ENCODE measurements at regions not wholly inside any gene's neighbourhood (a gene's known extent, or its start where the extent isn't known, plus 50 kb on each side); places are given as distances from the start of the nearest gene placed in this dataset.

GRCh38 chr2:16246281-16246850 lies 306.0 kb downstream of the MYCN start:
- no peaks in the 10 kb centered on the region for H3K27me3 ChIP-seq (ENCODE audit: insufficient read depth, poor library complexity, severe bottlenecking)
- DNase-seq (ENCODE audit: low spot score) (no peak), ATAC-seq (ENCODE audit: low read depth) (no peak)
- no peak overlapping the region for H3K4me3 ChIP-seq (ENCODE audit: severe bottlenecking)
- no peaks in the 10 kb centered on the region for H3K9me3 ChIP-seq (ENCODE audit: severe bottlenecking)
- no peaks in the 10 kb centered on the region for H3K36me3 ChIP-seq (ENCODE audit: low read depth)
- H3K27ac ChIP-seq (ENCODE audit: poor library complexity, severe bottlenecking) = no peak overlapping the region
- TF ChIP-seq CTCF (IDR thresholded peaks at IDR 0.05; ENCODE audit: poor library complexity, severe bottlenecking) = no peak
- H3K4me1 ChIP-seq (ENCODE audit: insufficient read depth, poor library complexity, severe bottlenecking) = no peaks in the 10 kb centered on the region

- ATAC-seq (ENCODE audit: low read depth) (no peak), DNase-seq (ENCODE audit: low spot score) (no peak)
- H3K27ac ChIP-seq (ENCODE audit: poor library complexity, severe bottlenecking) = no peak overlapping the region
- H3K9me3 ChIP-seq (ENCODE audit: severe bottlenecking) = no peaks in the 10 kb centered on the region
- H3K4me1 ChIP-seq (ENCODE audit: insufficient read depth, poor library complexity, severe bottlenecking) = no peaks in the 10 kb centered on the region
- H3K36me3 ChIP-seq (ENCODE audit: low read depth) = no peaks in the 10 kb centered on the region
- H3K27me3 ChIP-seq (ENCODE audit: insufficient read depth, poor library complexity, severe bottlenecking) = no peaks in the 10 kb centered on the region
- no peak overlapping the region for H3K4me3 ChIP-seq (ENCODE audit: severe bottlenecking)
- no peak for TF ChIP-seq CTCF (IDR thresholded peaks at IDR 0.05; ENCODE audit: poor library complexity, severe bottlenecking)
These were observed 305.2 kb downstream of the MYCN start for GRCh38 chr2:16245481-16246054.

- no peaks in the 10 kb centered on the region for H3K36me3 ChIP-seq (ENCODE audit: low read depth)
- H3K27ac ChIP-seq (ENCODE audit: poor library complexity, severe bottlenecking) = no peak overlapping the region
- ATAC-seq (ENCODE audit: low read depth) (no peak), DNase-seq (ENCODE audit: low spot score) (no peak)
- no peak overlapping the region for H3K4me3 ChIP-seq (ENCODE audit: severe bottlenecking)
- no peak for TF ChIP-seq CTCF (IDR thresholded peaks at IDR 0.05; ENCODE audit: poor library complexity, severe bottlenecking)
- no peaks in the 10 kb centered on the region for H3K4me1 ChIP-seq (ENCODE audit: insufficient read depth, poor library complexity, severe bottlenecking)
- H3K9me3 ChIP-seq (ENCODE audit: severe bottlenecking) = no peaks in the 10 kb centered on the region
- H3K27me3 ChIP-seq (ENCODE audit: insufficient read depth, poor library complexity, severe bottlenecking) = no peaks in the 10 kb centered on the region
These were observed 304.6 kb downstream of the MYCN start for GRCh38 chr2:16244966-16245320.

- H3K27me3 ChIP-seq (ENCODE audit: insufficient read depth, poor library complexity, severe bottlenecking) = no peaks in the 10 kb centered on the region
- no peak for DNase-seq (ENCODE audit: low spot score)
- ATAC-seq (ENCODE audit: low read depth) = no peak
- H3K27ac ChIP-seq (ENCODE audit: poor library complexity, severe bottlenecking) = no peak overlapping the region
- no peak for TF ChIP-seq CTCF (IDR thresholded peaks at IDR 0.05; ENCODE audit: poor library complexity, severe bottlenecking)
- H3K4me1 ChIP-seq (ENCODE audit: insufficient read depth, poor library complexity, severe bottlenecking) = no peaks in the 10 kb centered on the region
- no peaks in the 10 kb centered on the region for H3K36me3 ChIP-seq (ENCODE audit: low read depth)
- no peaks in the 10 kb centered on the region for H3K9me3 ChIP-seq (ENCODE audit: severe bottlenecking)
- H3K4me3 ChIP-seq (ENCODE audit: severe bottlenecking) = no peak overlapping the region
These were observed 304.0 kb downstream of the MYCN start for GRCh38 chr2:16244153-16244965.

Measured in RWPE2 (cell line).